HEK293T (cell line): ENCODE measurements at regions not wholly inside any gene's neighbourhood (a gene's known extent, or its start where the extent isn't known, plus 50 kb on each side); places are given as distances from the start of the nearest gene placed in this dataset.

Experiments used
- CTCF ChIA-PET: fragments of 350-600 bp; formaldehyde crosslinking; extraction: SDS; loops from one replicate; lab custom pipeline; 2021; ENCODE audit warnings: antibody characterized with exemption, inconsistent platforms; lab: Yijun Ruan, JAX
- POLR2A ChIA-PET: fragments of 350-600 bp; formaldehyde crosslinking; extraction: SDS; loops from one replicate; lab custom pipeline; 2020; ENCODE audit warnings: antibody characterized with exemption, inconsistent platforms; lab: Yijun Ruan, JAX
- DNase-seq: peaks from one replicate; pipeline ENCODE4 v3.0.0; 2012; ENCODE audit warnings: mixed read lengths; ENCODE audit errors: extremely low spot score
- ARNT ChIP-seq: fragments of 450-650 bp; IDR thresholded peaks from 2 replicates; pipeline ENCODE4 v1.6.1; 2017; ENCODE audit warnings: mild to moderate bottlenecking
- BHLHE40 ChIP-seq: fragments of 450-650 bp; IDR thresholded peaks from 2 replicates; pipeline ENCODE4 v1.6.1; 2016; ENCODE audit warnings: mild to moderate bottlenecking, moderate library complexity, borderline replicate concordance
- CTBP1 ChIP-seq: fragments of 450-650 bp; IDR thresholded peaks from 2 replicates; pipeline ENCODE4 v1.6.1; 2016; ENCODE audit warnings: borderline replicate concordance
- ELF4 ChIP-seq: fragments of 450-650 bp; IDR thresholded peaks from 2 replicates; pipeline ENCODE4 v1.6.1; 2017; ENCODE audit warnings: antibody characterized with exemption
- FOXA1 ChIP-seq: fragments of 450-650 bp; IDR thresholded peaks from 2 replicates; pipeline ENCODE4 v1.6.1; 2016; ENCODE audit warnings: mild to moderate bottlenecking
- FOXK2 ChIP-seq: fragments of 450-650 bp; IDR thresholded peaks from 2 replicates; pipeline ENCODE4 v1.6.1; 2016; ENCODE audit warnings: mild to moderate bottlenecking
- FOXM1 ChIP-seq: fragments of 450-650 bp; IDR thresholded peaks from 2 replicates; pipeline ENCODE4 v1.6.1; 2017; ENCODE audit warnings: mild to moderate bottlenecking, borderline replicate concordance
- HDGF ChIP-seq: fragments of 450-650 bp; IDR thresholded peaks from 2 replicates; pipeline ENCODE4 v1.6.1; 2017; ENCODE audit warnings: antibody characterized with exemption, borderline replicate concordance
- L3MBTL2 ChIP-seq: fragments of 450-650 bp; conservative IDR thresholded peaks from 2 replicates; pipeline ENCODE4 v1.6.1; 2016; ENCODE audit warnings: mild to moderate bottlenecking
- LEF1 ChIP-seq: fragments of 450-650 bp; IDR thresholded peaks from 2 replicates; pipeline ENCODE4 v1.6.1; 2017; ENCODE audit warnings: mild to moderate bottlenecking, borderline replicate concordance
- NFRKB ChIP-seq: fragments of 450-650 bp; IDR thresholded peaks from 2 replicates; pipeline ENCODE4 v1.6.1; 2016; ENCODE audit warnings: mild to moderate bottlenecking, moderate library complexity
- PKNOX1 ChIP-seq: fragments of 450-650 bp; IDR thresholded peaks from 2 replicates; pipeline ENCODE4 v1.6.1; 2016
- SP1 ChIP-seq: fragments of 450-650 bp; IDR thresholded peaks from 2 replicates; pipeline ENCODE4 v1.6.1; 2017
- SUZ12 ChIP-seq: fragments of 450-650 bp; IDR thresholded peaks from 2 replicates; pipeline ENCODE4 v1.6.1; 2016; ENCODE audit warnings: mild to moderate bottlenecking
- TARDBP ChIP-seq: fragments of 450-650 bp; IDR thresholded peaks from 2 replicates; pipeline ENCODE4 v1.6.1; 2016
- ZNF384 ChIP-seq: fragments of 450-650 bp; IDR thresholded peaks from 2 replicates; pipeline ENCODE4 v1.6.1; 2016

GRCh38 chr5:67311701-67312100 is 115.1 kb upstream of the CD180 start:
- TF ChIP-seq BHLHE40 = no peak
- TF ChIP-seq FOXA1 = no peak
- no peak for TF ChIP-seq SUZ12
- no peak for TF ChIP-seq L3MBTL2
- TF ChIP-seq NFRKB = no peak
- TF ChIP-seq TARDBP = no peak
- TF ChIP-seq LEF1 = no peak
- TF ChIP-seq HDGF = no peak
- no peak for TF ChIP-seq FOXM1
- no peak for TF ChIP-seq ARNT
- no peak for TF ChIP-seq ELF4
- no peak for TF ChIP-seq FOXK2
- DNase-seq = no peak
- ChIA-PET CTCF (no interaction called here), POLR2A (no interaction called here)

- ChIA-PET CTCF (no interaction called here), POLR2A (no interaction called here)
- no peak for DNase-seq
- TF ChIP-seq BHLHE40 (no peak), L3MBTL2 (no peak), ELF4 (no peak), FOXA1 (no peak), SUZ12 (no peak), ZNF384 (no peak), FOXK2 (no peak), HDGF (no peak)
Measured at GRCh38 chr5:67311208-67311607, 114.6 kb upstream of the CD180 start.

- no peak for DNase-seq
- no peak for TF ChIP-seq CTBP1
- TF ChIP-seq SP1 = no peak
- no peak for TF ChIP-seq L3MBTL2
- no peak for TF ChIP-seq HDGF
- no peak for TF ChIP-seq FOXK2
- TF ChIP-seq SUZ12 = no peak
- TF ChIP-seq FOXA1 = no peak
- no peak for TF ChIP-seq LEF1
- no peak for TF ChIP-seq ELF4
- no peak for TF ChIP-seq TARDBP
- TF ChIP-seq NFRKB = no peak
- TF ChIP-seq PKNOX1 = no peak
- CTCF ChIA-PET = no interaction called here
- POLR2A ChIA-PET = no interaction called here
Measured at GRCh38 chr5:67310740-67311139, 114.1 kb upstream of the CD180 start.

- ChIA-PET POLR2A (no interaction called here), CTCF (no interaction called here)
- DNase-seq = no peak
- TF ChIP-seq CTBP1 (no peak), ZNF384 (no peak), SUZ12 (no peak), PKNOX1 (no peak), SP1 (no peak), L3MBTL2 (no peak), ARNT (no peak), HDGF (no peak), TARDBP (no peak)
Measured at GRCh38 chr5:67310169-67310568, 113.6 kb upstream of the CD180 start.

- TF ChIP-seq LEF1 = no peak
- no peak for TF ChIP-seq FOXK2
- TF ChIP-seq ZNF384 = no peak
- TF ChIP-seq CTBP1 = no peak
- TF ChIP-seq FOXM1 = no peak
- TF ChIP-seq PKNOX1 = no peak
- no peak for TF ChIP-seq SUZ12
- no peak for TF ChIP-seq TARDBP
- TF ChIP-seq NFRKB = no peak
- TF ChIP-seq FOXA1 = no peak
- no peak for TF ChIP-seq ELF4
- TF ChIP-seq L3MBTL2 = no peak
- no peak for TF ChIP-seq HDGF
- TF ChIP-seq BHLHE40 = no peak
- no peak for TF ChIP-seq SP1
- TF ChIP-seq ARNT = no peak
- ChIA-PET POLR2A (no interaction called here), CTCF (interaction anchor here (1.0 kb wide), 1 partner anchor 13 kb away, joined by 3 read pairs; no protein-coding TSS in a partner anchor)
- DNase-seq = no peak
Measured at GRCh38 chr5:67308988-67309688, 112.5 kb upstream of the CD180 start.

GRCh38 chr5:67306965-67307607 is 110.5 kb upstream of the CD180 start:
- ChIA-PET POLR2A (no interaction called here), CTCF (no interaction called here)
- no peak for TF ChIP-seq NFRKB
- no peak for DNase-seq
